WI38 (cell line): ENCODE measurements at regions not wholly inside any gene's neighbourhood (a gene's known extent, or its start where the extent isn't known, plus 50 kb on each side); places are given as distances from the start of the nearest gene placed in this dataset.

Source experiments
- H3K4me3 ChIP-seq: 2 replicates; pipeline ENCODE4 v1.5.1; 2011; ENCODE audit warnings: low read depth, mild to moderate bottlenecking, control low read depth, low read length
- CTCF ChIP-seq: IDR thresholded peaks from 2 replicates; pipeline ENCODE4 v1.5.1; 2012; ENCODE audit warnings: low read depth, mild to moderate bottlenecking, control low read depth, low read length

- TF ChIP-seq CTCF: no peak
- no peak overlapping the region for H3K4me3 ChIP-seq
Observed at GRCh38 chr9:93815135-93815534, 140.0 kb downstream of the BARX1 start.

DNA sequence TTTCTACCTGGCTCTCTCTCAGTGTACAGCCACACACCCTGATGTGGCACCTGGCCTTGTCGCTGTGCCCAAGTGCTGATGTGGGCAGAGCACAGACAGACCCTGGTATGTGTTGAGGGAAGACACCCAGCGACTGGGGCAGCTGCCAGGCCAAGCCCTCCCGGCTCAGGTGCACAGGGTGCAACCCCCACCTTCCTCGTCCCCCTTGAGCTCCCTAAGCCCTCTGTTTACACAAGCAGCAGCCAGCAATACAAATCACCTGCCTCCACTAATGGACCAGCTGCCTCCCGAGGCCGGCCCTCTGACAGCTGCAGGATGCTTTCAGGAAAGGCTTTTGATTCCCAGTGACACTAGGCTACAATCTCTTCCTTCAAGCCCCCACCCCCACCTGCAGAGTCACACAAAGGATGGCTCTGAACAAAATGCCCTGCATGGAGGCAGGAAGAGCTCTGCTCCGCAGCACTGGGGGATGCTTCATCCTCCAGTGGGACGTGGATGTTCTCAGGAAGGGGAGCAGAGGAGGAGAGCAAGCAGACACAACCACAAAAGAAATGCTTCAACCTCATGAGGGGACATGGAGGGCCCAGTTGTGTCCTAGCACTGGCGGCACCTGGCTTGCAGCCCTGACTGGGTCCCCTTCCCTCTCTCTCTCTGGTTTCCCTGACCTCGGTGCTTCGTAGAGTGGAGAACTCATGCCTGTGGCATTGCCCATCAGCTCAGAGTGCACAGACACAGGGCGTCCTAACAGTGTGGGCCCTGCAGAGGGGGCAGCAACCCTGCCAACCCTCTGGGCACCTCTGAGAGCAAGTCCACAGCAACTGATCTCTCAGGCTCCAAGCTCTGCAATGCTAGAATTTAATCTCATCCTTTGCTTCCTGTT lies 140.8 kb downstream of the BARX1 start:
- no peak for TF ChIP-seq CTCF
- no peak overlapping the region for H3K4me3 ChIP-seq

DNA sequence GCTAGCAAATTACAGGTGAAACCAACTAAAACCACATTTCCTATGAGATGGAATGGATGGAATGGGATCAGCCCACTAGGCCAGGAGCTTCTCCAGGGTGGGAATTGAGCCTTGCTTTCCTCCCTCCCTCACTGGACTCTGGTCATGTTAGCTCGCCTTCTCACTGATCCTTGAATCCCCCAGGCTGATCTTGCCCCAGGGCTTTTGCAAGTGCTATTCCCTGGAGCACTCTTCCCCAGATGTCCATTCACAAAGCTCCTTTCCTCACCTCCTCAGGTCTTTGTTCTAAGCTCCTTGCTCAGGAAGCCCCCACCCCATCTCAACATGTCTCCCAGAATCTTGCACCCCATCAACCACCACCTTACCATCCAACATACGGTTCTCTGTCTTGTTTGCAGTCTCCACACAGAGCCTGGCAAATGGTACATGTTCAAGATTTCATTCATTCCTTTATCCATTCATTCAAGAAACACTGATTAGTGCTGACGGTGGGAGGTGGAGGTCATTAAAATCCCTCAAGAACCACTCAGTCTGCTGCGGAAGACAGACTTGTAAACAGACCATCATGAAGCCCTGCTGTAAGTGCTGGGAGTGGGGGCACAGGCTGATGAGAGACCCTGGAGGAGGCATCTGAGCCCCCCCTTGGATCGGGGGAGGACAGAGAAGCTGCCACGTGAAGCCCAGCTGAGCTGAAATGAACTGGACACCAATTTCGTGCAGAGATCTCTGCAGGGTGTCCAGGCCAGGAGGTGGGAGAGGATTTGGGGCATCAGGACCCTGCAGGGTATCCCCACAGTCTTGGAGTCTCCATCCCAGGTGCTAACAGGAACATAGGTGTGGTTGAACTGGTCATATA lies 141.7 kb downstream of the BARX1 start:
- H3K4me3 ChIP-seq: no peak overlapping the region
- no peak for TF ChIP-seq CTCF

DNA sequence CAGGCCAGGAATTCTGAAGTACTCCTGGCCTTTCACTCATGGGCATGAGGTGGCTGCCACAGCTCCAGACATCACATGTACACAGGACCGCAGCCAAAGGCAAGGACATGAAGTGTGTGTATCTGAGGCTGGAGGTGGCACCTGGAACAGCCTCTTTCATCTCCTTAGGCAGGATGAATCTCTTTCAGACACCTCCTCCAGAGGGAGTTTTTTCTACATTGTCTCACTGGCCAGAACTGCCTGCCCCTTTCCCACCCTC lies 142.8 kb downstream of the BARX1 start:
- no peak overlapping the region for H3K4me3 ChIP-seq
- TF ChIP-seq CTCF: no peak

- H3K4me3 ChIP-seq: no peak overlapping the region
- no peak for TF ChIP-seq CTCF
Observed at GRCh38 chr9:93810028-93810971, 144.9 kb downstream of the BARX1 start.

GRCh38 chr9:93809204-93809940 lies 145.8 kb downstream of the BARX1 start:
- TF ChIP-seq CTCF: no peak

More at GRCh38 chr9:93809204-93809940, 145.8 kb downstream of the BARX1 start:
- H3K4me3 ChIP-seq: no peak overlapping the region
